ENCODE measurements at regions not wholly inside any gene's neighbourhood (a gene's known extent, or its start where the extent isn't known, plus 50 kb on each side); places are given as distances from the start of the nearest gene placed in this dataset.

DNA sequence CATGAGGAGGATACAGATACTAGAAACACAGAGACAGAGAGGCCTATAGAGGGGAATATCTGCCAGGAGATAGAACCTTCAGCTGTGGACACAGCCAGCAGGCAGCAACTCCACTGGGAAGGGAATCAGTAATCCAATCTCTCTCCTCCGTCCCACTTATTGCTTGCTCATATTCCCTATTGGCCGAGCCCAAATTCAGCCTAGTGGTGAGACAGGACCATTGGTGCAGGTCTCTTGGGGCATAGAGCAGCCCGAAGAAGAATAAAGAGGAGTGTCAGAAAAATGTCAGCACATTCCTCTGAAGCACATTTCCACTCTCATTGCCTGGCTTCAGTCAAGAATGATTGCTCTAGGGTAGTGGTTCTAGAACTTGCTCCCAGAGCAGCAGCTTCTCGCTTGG lies 1091.5 kb upstream of the GYPC start:
- 47% methylated on average over 4 of the region's 4 CpGs for WGBS
- no peaks in the 10 kb centered on the region for H3K27me3 ChIP-seq (ENCODE audit: insufficient read depth, low read length)
- H3K9me3 ChIP-seq (ENCODE audit: insufficient read depth, low read depth, low read length) = no peaks in the 10 kb centered on the region
- H3K4me1 ChIP-seq (ENCODE audit: insufficient read depth, low read length) = 0 out of 2 replicates have a peak, but pooled peaks cover 4% of the 10 kb centered on the region
- no peak overlapping the region for H3K9ac ChIP-seq (ENCODE audit: low read depth, low read length)
- no peak overlapping the region for H3K4me3 ChIP-seq (ENCODE audit: low read length)
- no peaks in the 10 kb centered on the region for H3K36me3 ChIP-seq (ENCODE audit: insufficient read depth, low read length)
- no peak overlapping the region for H3K27ac ChIP-seq (ENCODE audit: low read depth, low read length)

DNA sequence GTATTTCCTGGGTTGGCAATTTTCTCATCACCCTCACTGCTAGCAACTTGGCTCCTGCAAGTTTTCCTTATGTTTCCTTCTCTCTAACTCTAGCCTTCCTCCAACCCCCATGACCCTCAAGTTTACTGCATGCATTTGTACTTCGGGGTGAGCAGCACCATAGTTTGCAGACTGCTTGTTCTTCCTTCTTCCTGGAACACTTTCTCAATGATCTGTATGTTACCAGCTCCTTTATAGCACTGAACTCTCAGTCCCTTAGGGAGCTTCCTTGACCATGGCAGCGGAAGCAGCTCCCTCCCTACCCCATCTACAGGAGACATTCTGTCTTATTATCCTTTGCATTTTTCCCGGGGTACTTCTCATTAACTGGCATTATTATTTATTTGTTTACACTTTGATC lies 1089.5 kb upstream of the GYPC start:
- Histone ChIP-seq H3K9ac (ENCODE audit: low read depth, low read length) (no peak overlapping the region), H3K4me3 (ENCODE audit: low read length) (no peak overlapping the region), H3K27me3 (ENCODE audit: insufficient read depth, low read length) (no peaks in the 10 kb centered on the region), H3K4me1 (ENCODE audit: insufficient read depth, low read length) (0 out of 2 replicates have a peak, but pooled peaks cover 4% of the 10 kb centered on the region), H3K36me3 (ENCODE audit: insufficient read depth, low read length) (no peaks in the 10 kb centered on the region), H3K27ac (ENCODE audit: low read depth, low read length) (no peak overlapping the region), H3K9me3 (ENCODE audit: insufficient read depth, low read depth, low read length) (no peaks in the 10 kb centered on the region)
- WGBS = 96% methylated on average over 3 of the region's 3 CpGs

DNA sequence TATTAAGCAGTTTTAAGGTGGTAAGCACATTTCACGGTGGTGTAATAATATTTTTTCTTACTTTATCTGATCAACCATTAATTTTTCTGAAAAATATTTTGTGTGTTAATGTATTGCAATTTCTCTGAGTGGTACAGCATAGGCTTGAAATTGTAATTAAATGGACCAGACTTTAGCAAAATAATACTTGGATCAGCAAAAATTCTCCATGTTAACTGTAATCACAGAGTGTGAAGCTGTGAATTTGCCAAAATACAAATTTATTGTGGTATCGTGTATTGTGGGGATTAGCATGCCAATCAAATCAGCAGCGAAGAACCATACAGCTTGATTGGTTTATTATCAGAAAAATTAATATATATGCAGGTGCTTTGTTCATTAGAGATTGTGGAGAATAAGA lies 1088.9 kb upstream of the GYPC start:
- H3K9ac ChIP-seq (ENCODE audit: low read depth, low read length) = no peak overlapping the region
- no peaks in the 10 kb centered on the region for H3K27me3 ChIP-seq (ENCODE audit: insufficient read depth, low read length)
- H3K4me3 ChIP-seq (ENCODE audit: low read length) = no peak overlapping the region
- H3K27ac ChIP-seq (ENCODE audit: low read depth, low read length) = no peak overlapping the region
- H3K9me3 ChIP-seq (ENCODE audit: insufficient read depth, low read depth, low read length) = no peaks in the 10 kb centered on the region
- H3K4me1 ChIP-seq (ENCODE audit: insufficient read depth, low read length) = 0 out of 2 replicates have a peak, but pooled peaks cover 4% of the 10 kb centered on the region
- WGBS = 91% methylated on average over 2 of the region's 3 CpGs
- H3K36me3 ChIP-seq (ENCODE audit: insufficient read depth, low read length) = no peaks in the 10 kb centered on the region

DNA sequence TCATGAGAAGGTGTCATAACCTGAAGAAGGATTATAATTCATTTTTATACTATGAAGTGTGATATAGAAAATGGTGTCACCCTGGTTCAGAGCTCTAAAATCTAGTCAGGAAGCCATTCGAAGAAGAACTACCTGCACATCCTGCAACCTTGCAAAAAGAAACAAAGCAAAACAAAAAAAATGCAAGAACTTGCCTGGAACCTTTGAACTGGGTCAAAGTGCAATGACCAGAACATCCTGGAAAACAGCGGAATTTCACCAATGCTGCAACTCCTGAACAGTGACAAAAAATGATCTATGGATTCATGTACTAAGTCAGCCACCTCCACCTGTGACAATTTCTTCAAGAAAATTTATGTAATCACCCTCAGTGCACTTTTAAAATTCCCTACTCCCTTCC lies 1083.3 kb upstream of the GYPC start:
- no peaks in the 10 kb centered on the region for H3K9me3 ChIP-seq (ENCODE audit: insufficient read depth, low read depth, low read length)
- H3K27ac ChIP-seq (ENCODE audit: low read depth, low read length) = no peak overlapping the region
- no peak overlapping the region for H3K4me3 ChIP-seq (ENCODE audit: low read length)
- no peaks in the 10 kb centered on the region for H3K27me3 ChIP-seq (ENCODE audit: insufficient read depth, low read length)
- no peaks in the 10 kb centered on the region for H3K4me1 ChIP-seq (ENCODE audit: insufficient read depth, low read length)
- H3K36me3 ChIP-seq (ENCODE audit: insufficient read depth, low read length) = no peaks in the 10 kb centered on the region
- WGBS = 89% methylated on average over 2 of the region's 2 CpGs
- no peak overlapping the region for H3K9ac ChIP-seq (ENCODE audit: low read depth, low read length)

DNA sequence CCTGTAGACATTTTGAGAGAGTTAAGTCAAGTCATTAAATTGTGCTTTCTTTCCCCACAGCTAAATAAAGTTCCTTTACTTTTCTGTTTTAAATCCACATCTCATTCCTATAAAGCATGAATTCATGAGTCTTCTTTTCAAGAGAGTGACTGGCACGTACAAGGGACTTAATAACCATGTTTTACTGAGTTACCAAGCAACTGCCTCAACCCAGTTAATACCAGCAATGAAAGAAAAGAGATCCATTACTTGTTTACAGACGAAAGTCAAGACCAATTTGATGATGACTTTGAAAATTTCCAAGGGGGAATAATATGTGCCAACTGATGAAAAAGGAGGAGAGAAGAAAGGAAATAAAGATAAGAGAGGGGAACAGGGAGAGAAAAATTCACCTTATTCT lies 1082.5 kb upstream of the GYPC start:
- H3K4me1 ChIP-seq (ENCODE audit: insufficient read depth, low read length) = no peaks in the 10 kb centered on the region
- no peaks in the 10 kb centered on the region for H3K36me3 ChIP-seq (ENCODE audit: insufficient read depth, low read length)
- H3K27me3 ChIP-seq (ENCODE audit: insufficient read depth, low read length) = no peaks in the 10 kb centered on the region
- no peak overlapping the region for H3K4me3 ChIP-seq (ENCODE audit: low read length)
- 93% methylated on average over 2 of the region's 2 CpGs for WGBS
- H3K9ac ChIP-seq (ENCODE audit: low read depth, low read length) = no peak overlapping the region
- no peaks in the 10 kb centered on the region for H3K9me3 ChIP-seq (ENCODE audit: insufficient read depth, low read depth, low read length)
- H3K27ac ChIP-seq (ENCODE audit: low read depth, low read length) = no peak overlapping the region

DNA sequence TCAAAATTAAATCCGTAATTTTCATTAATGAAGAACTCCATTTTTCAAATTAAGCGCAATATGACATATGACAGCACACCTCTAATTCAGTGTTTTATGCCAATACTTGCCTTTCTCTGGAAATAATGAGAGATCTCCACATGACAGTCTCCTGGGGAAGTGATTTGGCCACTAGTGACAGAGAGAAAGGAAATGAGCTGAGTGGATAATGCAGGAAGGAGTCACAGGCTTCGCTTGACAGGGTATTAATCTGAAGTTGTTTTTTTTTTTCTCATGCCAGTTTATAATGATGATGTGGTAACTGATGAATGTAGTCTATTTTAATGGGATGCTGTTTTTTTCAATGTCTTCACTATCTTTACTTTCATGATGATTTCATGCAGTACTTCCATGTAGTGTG lies 1079.4 kb upstream of the GYPC start:
- over 99% methylated on average over 3 of the region's 3 CpGs for WGBS
- no peaks in the 10 kb centered on the region for H3K36me3 ChIP-seq (ENCODE audit: insufficient read depth, low read length)
- H3K9ac ChIP-seq (ENCODE audit: low read depth, low read length) = no peak overlapping the region
- no peaks in the 10 kb centered on the region for H3K9me3 ChIP-seq (ENCODE audit: insufficient read depth, low read depth, low read length)
- H3K27ac ChIP-seq (ENCODE audit: low read depth, low read length) = no peak overlapping the region
- no peaks in the 10 kb centered on the region for H3K4me1 ChIP-seq (ENCODE audit: insufficient read depth, low read length)
- no peak overlapping the region for H3K4me3 ChIP-seq (ENCODE audit: low read length)
- no peaks in the 10 kb centered on the region for H3K27me3 ChIP-seq (ENCODE audit: insufficient read depth, low read length)

DNA sequence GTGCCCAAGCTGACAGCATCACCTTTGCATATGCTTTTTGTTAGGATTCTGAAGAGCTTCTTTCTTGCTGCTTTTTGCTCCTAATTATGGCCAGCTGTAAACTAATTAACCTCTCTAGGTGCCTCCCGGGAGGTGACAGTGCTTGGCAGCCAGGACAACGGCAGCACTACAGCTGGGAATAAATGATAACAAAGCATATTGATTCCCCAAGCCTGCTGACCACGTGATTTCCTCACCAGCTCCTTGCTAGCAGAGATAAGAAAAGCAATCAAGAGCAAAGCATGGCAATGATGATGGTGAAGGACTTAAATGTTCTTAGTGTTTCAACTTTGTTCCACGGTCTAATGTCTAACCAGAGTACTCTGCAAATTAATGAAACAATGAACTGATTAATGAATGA lies 1074.4 kb upstream of the GYPC start:
- H3K27ac ChIP-seq (ENCODE audit: low read depth, low read length) = no peak overlapping the region
- WGBS = 80% methylated on average over 4 of the region's 4 CpGs
- no peak overlapping the region for H3K4me3 ChIP-seq (ENCODE audit: low read length)
- H3K4me1 ChIP-seq (ENCODE audit: insufficient read depth, low read length) = no peaks in the 10 kb centered on the region
- no peak overlapping the region for H3K9ac ChIP-seq (ENCODE audit: low read depth, low read length)
- no peaks in the 10 kb centered on the region for H3K36me3 ChIP-seq (ENCODE audit: insufficient read depth, low read length)
- H3K9me3 ChIP-seq (ENCODE audit: insufficient read depth, low read depth, low read length) = no peaks in the 10 kb centered on the region
- no peaks in the 10 kb centered on the region for H3K27me3 ChIP-seq (ENCODE audit: insufficient read depth, low read length)

DNA sequence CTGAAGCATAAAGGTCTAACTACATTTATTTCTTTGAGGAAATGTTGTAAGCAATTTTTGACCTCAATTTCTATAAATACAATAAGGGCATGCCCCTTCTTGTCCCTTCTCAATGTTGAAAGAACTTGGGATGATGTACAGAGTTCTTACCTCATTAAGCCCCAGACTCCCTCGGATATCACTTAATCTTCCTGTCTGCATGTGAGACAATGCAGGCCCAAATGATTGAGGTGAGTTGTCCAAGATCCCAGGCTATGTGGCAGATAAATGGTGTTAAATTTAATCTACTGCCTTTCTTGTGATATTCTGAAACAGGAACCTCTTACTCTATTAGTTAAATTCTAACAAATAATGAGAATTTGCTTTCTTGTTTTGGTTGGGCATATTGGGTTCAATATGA lies 1073.4 kb upstream of the GYPC start:
- Histone ChIP-seq H3K36me3 (ENCODE audit: insufficient read depth, low read length) (no peaks in the 10 kb centered on the region), H3K27me3 (ENCODE audit: insufficient read depth, low read length) (no peaks in the 10 kb centered on the region), H3K4me1 (ENCODE audit: insufficient read depth, low read length) (no peaks in the 10 kb centered on the region), H3K4me3 (ENCODE audit: low read length) (no peak overlapping the region), H3K9me3 (ENCODE audit: insufficient read depth, low read depth, low read length) (no peaks in the 10 kb centered on the region), H3K27ac (ENCODE audit: low read depth, low read length) (no peak overlapping the region), H3K9ac (ENCODE audit: low read depth, low read length) (no peak overlapping the region)
- 100% methylated on average over 1 of the region's 1 CpG for WGBS

DNA sequence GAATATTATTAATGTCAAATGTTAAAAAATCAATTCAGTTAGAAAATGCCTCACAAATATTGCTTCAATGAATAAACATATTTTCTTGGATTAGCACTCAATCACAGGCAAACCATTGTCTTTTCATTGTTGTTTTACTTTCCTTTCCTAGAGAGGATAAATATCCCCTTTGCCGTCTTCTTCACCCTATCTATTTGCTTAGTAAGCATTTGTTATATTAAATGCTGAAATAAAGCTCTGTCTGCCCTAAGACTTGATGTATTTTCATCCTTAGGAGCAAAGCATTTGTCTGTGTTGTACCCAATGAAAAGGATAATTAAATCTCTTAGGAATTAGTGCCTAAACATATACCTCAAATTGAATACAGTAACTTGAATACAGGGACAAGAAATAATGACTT lies 1071.2 kb upstream of the GYPC start:
- H3K4me1 ChIP-seq (ENCODE audit: insufficient read depth, low read length) = no peaks in the 10 kb centered on the region
- no peaks in the 10 kb centered on the region for H3K36me3 ChIP-seq (ENCODE audit: insufficient read depth, low read length)
- no peaks in the 10 kb centered on the region for H3K27me3 ChIP-seq (ENCODE audit: insufficient read depth, low read length)
- H3K9ac ChIP-seq (ENCODE audit: low read depth, low read length) = no peak overlapping the region
- no peak overlapping the region for H3K27ac ChIP-seq (ENCODE audit: low read depth, low read length)
- WGBS = no CpG with 5 or more reads among the region's 1 CpG
- no peak overlapping the region for H3K4me3 ChIP-seq (ENCODE audit: low read length)
- H3K9me3 ChIP-seq (ENCODE audit: insufficient read depth, low read depth, low read length) = no peaks in the 10 kb centered on the region

DNA sequence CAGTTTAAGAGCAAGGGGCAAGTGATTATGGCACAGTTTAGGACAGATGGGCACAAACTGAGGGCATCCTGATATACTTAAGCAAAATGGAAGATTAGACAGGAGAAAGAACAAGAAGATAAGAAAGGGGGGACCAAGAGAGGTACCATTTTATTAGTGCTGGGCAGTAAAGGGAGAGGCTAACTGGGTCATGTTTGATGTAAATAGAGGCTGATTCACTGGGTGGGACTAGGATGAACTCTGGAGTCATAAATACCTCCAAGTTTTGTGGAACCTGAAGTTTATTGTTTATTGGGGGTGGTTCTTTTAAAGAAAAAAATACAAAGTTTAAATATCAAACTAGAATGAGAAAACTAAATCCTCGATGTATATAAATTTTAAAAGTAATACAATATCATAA lies 1067.2 kb upstream of the GYPC start:
- H3K27ac ChIP-seq (ENCODE audit: low read depth, low read length) = no peak overlapping the region
- H3K9me3 ChIP-seq (ENCODE audit: insufficient read depth, low read depth, low read length) = no peaks in the 10 kb centered on the region
- no CpG with 5 or more reads among the region's 1 CpG for WGBS
- H3K4me3 ChIP-seq (ENCODE audit: low read length) = no peak overlapping the region
- H3K9ac ChIP-seq (ENCODE audit: low read depth, low read length) = no peak overlapping the region
- peaks cover 3% of the 10 kb centered on the region for H3K4me1 ChIP-seq (ENCODE audit: insufficient read depth, low read length)
- no peaks in the 10 kb centered on the region for H3K27me3 ChIP-seq (ENCODE audit: insufficient read depth, low read length)
- H3K36me3 ChIP-seq (ENCODE audit: insufficient read depth, low read length) = no peaks in the 10 kb centered on the region

DNA sequence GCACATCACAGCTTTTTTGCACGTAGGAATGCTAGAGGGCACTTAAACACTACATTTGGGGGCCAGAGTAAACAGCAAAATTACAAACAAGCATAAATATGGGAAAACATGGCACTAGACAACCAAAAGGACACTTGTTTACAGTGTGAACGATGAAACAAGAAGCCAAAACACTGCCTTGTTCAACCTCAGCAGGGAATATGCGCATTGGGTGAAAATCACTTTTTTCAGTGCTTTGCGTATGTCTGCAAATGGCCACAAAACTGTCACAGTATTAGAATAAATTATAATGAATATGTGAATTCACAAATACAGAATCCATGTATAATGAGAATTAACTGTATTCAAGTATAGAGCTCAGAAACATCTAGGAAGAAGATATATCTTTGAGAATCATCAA lies 1064.0 kb upstream of the GYPC start:
- no peaks in the 10 kb centered on the region for H3K9me3 ChIP-seq (ENCODE audit: insufficient read depth, low read depth, low read length)
- peaks cover 3% of the 10 kb centered on the region for H3K4me1 ChIP-seq (ENCODE audit: insufficient read depth, low read length)
- no peaks in the 10 kb centered on the region for H3K36me3 ChIP-seq (ENCODE audit: insufficient read depth, low read length)
- H3K27me3 ChIP-seq (ENCODE audit: insufficient read depth, low read length) = no peaks in the 10 kb centered on the region
- 76% methylated on average over 4 of the region's 4 CpGs for WGBS
- no peak overlapping the region for H3K9ac ChIP-seq (ENCODE audit: low read depth, low read length)
- H3K27ac ChIP-seq (ENCODE audit: low read depth, low read length) = no peak overlapping the region
- H3K4me3 ChIP-seq (ENCODE audit: low read length) = no peak overlapping the region

DNA sequence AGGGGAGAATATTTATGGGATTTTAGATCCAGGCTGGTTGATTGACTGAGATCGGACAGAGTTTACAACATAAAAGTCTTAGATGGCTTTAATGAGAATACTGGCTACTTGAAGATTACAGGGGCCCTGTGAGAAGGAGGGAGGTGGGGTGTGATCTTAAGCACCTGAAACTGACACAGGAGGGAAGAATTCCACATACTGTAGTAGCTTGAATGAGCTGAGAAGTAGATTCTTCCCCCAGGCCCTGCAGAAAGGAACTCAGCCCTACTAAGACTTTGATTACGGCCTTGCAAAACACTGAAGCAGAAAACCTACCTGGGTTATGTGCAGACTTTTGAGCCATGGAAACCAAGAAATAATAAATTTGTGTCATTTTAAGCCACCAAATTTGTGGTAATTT lies 1062.9 kb upstream of the GYPC start:
- no peak overlapping the region for H3K9ac ChIP-seq (ENCODE audit: low read depth, low read length)
- no peak overlapping the region for H3K4me3 ChIP-seq (ENCODE audit: low read length)
- H3K27me3 ChIP-seq (ENCODE audit: insufficient read depth, low read length) = no peaks in the 10 kb centered on the region
- no peaks in the 10 kb centered on the region for H3K9me3 ChIP-seq (ENCODE audit: insufficient read depth, low read depth, low read length)
- no peak overlapping the region for H3K27ac ChIP-seq (ENCODE audit: low read depth, low read length)
- peaks cover 3% of the 10 kb centered on the region for H3K4me1 ChIP-seq (ENCODE audit: insufficient read depth, low read length)
- H3K36me3 ChIP-seq (ENCODE audit: insufficient read depth, low read length) = no peaks in the 10 kb centered on the region
- 92% methylated on average over 2 of the region's 2 CpGs for WGBS
